GM19035 (cell line): ENCODE measurements at regions not wholly inside any gene's neighbourhood (a gene's known extent, or its start where the extent isn't known, plus 50 kb on each side); places are given as distances from the start of the nearest gene placed in this dataset.

Experiments
- ATAC-seq: cut with Tn5 transposase; IDR thresholded peaks from one replicate; pipeline ENCODE4 v1.9.1; 2021; ENCODE audit not compliant: unreplicated experiment

GRCh38 chrX:20637351-20637750, 370.6 kb upstream of the RPS6KA3 start:
- ATAC-seq = no peak

- no peak for ATAC-seq
Measured at GRCh38 chrX:20633451-20633850, 366.7 kb upstream of the RPS6KA3 start.

GRCh38 chrX:20623448-20623847, 356.7 kb upstream of the RPS6KA3 start:
- ATAC-seq = no peak

GRCh38 chrX:20620306-20620705, 353.6 kb upstream of the RPS6KA3 start:
- ATAC-seq = no peak

GRCh38 chrX:20609916-20610415, 343.3 kb upstream of the RPS6KA3 start:
- no peak for ATAC-seq

GRCh38 chrX:20606831-20607230, 340.1 kb upstream of the RPS6KA3 start:
- no peak for ATAC-seq

GRCh38 chrX:20596856-20597255, 330.1 kb upstream of the RPS6KA3 start:
- no peak for ATAC-seq

GRCh38 chrX:20595928-20596575, 329.3 kb upstream of the RPS6KA3 start:
- ATAC-seq = no peak

GRCh38 chrX:20594985-20595384, 328.3 kb upstream of the RPS6KA3 start:
- ATAC-seq = no peak

- ATAC-seq = no peak
Measured at GRCh38 chrX:20593836-20594235, 327.1 kb upstream of the RPS6KA3 start.

GRCh38 chrX:20593402-20593801, 326.7 kb upstream of the RPS6KA3 start:
- no peak for ATAC-seq

- ATAC-seq = no peak
Measured at GRCh38 chrX:20591246-20591645, 324.5 kb upstream of the RPS6KA3 start.

- ATAC-seq = no peak
Measured at GRCh38 chrX:20585782-20586181, 319.1 kb upstream of the RPS6KA3 start.

- no peak for ATAC-seq
Measured at GRCh38 chrX:20571611-20572010, 304.9 kb upstream of the RPS6KA3 start.

GRCh38 chrX:20567108-20567507, 300.4 kb upstream of the RPS6KA3 start:
- ATAC-seq = no peak

GRCh38 chrX:20547611-20548051, 280.9 kb upstream of the RPS6KA3 start:
- no peak for ATAC-seq

- no peak for ATAC-seq
Measured at GRCh38 chrX:20545538-20545937, 278.8 kb upstream of the RPS6KA3 start.

- no peak for ATAC-seq
Measured at GRCh38 chrX:20542072-20542471, 275.4 kb upstream of the RPS6KA3 start.

GRCh38 chrX:20538974-20539373, 272.3 kb upstream of the RPS6KA3 start:
- no peak for ATAC-seq

GRCh38 chrX:20531667-20532066, 265.0 kb upstream of the RPS6KA3 start:
- no peak for ATAC-seq

GRCh38 chrX:20530406-20530921, 263.8 kb upstream of the RPS6KA3 start:
- ATAC-seq = no peak

GRCh38 chrX:20529711-20530110, 263.0 kb upstream of the RPS6KA3 start:
- no peak for ATAC-seq

- no peak for ATAC-seq
Measured at GRCh38 chrX:20529301-20529700, 262.6 kb upstream of the RPS6KA3 start.
